ENCODE measurements at regions not wholly inside any gene's neighbourhood (a gene's known extent, or its start where the extent isn't known, plus 50 kb on each side); places are given as distances from the start of the nearest gene placed in this dataset.
A peak's percentile ranks its signal among the peaks of the same experiment; 100 is the strongest.

DNA sequence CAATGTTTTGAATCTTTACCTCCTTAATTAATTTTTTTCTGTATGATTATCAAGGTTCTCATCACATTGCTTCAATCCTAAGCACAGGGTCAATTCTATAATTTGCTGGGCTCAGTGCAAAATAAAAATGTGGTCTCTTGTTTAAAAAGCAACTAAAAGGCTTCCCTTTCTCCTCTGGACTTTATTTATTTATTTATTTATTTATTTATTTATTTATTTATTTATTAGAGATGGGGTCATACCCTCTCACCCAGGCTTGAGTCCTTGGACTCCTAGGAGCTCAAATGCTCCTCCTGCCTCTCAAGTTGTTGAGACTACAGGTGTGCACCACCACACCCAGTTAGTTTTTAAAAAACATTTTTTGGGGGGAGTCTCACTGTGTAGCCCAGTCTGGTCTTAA, 710.1 kb upstream of the REG3G start:
- DNase-seq: no peak

- DNase-seq: no peak
These were observed 707.2 kb upstream of the REG3G start for GRCh38 chr2:78318275-78318674.

DNA sequence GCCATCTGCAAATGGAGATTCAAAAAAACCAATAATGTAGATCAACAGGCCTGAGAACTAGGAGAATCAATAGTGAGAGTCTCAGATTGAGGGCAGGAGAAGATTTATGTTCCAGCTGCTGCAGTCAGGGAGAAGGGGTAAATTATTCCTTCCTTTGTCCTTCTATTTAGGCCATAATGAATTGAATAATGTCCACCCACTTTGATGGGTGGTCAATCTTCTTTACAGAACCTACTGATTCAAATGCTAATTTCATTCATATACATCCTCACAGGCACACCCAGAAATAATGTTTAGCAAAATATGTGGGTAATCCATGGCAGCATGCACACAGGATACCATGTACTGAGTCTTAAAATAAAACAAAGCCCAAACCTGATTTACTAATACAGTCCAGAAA, 695.3 kb upstream of the REG3G start:
- DNase-seq: no peak

- DNase-seq: no peak
These were observed 674.3 kb upstream of the REG3G start for GRCh38 chr2:78351208-78351607.

DNA sequence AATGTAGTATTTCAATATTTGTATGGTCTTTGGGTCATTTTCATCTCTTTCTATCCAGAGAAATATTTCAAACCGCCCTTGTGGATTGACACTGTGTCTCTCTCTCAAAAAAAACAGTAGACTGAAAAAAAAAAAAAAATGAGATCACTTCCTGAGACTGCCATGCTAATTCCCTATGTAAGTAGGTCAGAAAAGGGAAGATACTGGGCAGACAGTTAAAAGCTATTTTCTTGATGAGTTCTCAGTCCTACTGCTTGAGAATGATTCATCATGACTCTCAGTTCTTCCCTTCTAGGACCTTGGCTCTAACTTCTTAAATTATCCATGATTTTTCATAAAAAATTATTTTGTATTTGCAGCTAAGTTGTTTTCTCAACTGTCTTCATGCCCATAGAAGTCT, 672.3 kb upstream of the REG3G start:
- DNase-seq: no peak

GRCh38 chr2:78355967-78356366, 669.5 kb upstream of the REG3G start:
- DNase-seq: no peak

DNA sequence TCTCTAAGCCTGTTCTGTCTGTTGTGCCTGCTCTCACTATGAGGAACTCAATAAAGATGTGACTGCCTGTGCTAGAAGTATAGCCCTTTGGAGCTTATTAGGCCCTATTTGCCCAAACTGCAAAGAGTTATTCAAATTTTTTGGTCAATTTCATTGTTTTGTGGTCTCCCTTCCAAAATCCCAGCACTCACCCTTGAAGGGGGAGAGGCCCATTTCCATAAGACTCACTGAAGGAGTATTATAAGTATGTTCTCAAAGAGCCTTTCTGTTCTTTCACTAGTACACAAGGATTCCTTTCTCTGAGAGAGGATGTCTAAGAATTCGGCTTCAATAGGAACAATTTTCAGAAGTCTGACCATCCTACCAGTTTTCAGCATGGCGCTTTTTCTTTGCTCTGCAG, 641.9 kb upstream of the REG3G start:
- no peak for DNase-seq

DNA sequence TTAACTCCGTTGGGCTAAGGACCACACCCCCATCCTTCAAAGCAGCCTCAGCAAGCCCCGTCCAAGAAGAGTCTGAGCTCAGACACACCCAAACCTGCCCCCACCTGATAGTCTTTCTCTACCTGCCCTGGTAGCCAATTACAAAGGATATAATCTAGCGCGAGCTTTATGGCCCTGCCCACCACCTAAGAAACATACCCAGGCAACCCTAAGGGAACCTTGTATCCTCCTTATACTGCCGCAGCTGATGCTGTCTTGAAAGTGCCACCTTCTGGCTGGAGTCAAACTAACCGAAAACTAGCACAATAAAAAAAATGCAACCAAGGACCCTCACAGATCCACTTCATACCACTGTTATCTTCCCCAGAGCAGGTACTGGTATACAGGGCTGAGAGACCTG, 628.3 kb upstream of the REG3G start:
- no peak for DNase-seq

GRCh38 chr2:78407960-78408794, 617.3 kb upstream of the REG3G start:
- no peak for DNase-seq

DNA sequence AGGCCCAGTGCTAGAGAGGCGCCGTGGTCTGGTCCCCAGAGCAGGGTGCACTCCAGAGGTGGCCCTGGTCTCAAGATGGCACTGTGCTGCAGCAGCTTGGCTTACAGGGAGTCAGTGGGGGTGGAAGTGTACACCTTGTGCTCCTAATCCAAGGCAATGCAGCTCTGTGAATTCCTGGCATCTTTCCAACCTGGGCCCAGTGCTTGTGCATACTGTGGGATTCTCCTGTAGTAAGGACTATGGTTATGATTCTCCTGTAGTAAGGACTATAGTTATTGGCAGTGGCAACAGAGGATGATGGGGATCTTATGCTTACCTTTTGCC, 616.7 kb upstream of the REG3G start:
- no peak for DNase-seq

GRCh38 chr2:78411303-78411702, 614.2 kb upstream of the REG3G start:
- no peak for DNase-seq

GRCh38 chr2:78416625-78417300, 608.7 kb upstream of the REG3G start:
- no peak for DNase-seq

- DNase-seq: no peak
These were observed 608.1 kb upstream of the REG3G start for GRCh38 chr2:78417355-78417754.

DNA sequence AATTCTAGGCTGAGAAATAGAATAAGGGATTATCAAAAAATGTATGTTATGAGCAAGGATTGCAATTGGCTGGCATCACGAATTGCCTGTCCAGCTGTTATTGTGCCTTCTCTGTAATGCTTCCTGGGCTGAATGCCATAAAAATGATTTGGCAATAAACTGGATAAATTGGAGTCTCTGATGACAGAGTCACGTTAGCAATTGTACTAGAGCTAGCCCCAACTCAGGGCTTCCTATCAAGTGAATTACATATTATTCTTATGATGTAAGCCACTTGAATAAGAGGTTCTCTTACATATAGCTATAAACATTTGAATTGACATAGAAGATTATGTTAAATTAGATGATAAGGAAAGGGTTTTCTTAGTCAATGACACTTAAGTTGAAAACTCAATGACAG, 607.5 kb upstream of the REG3G start:
- DNase-seq: peak; percentile 1

GRCh38 chr2:78420132-78420531, 605.4 kb upstream of the REG3G start:
- DNase-seq: no peak

- DNase-seq: no peak
These were observed 601.9 kb upstream of the REG3G start for GRCh38 chr2:78423631-78424030.

DNA sequence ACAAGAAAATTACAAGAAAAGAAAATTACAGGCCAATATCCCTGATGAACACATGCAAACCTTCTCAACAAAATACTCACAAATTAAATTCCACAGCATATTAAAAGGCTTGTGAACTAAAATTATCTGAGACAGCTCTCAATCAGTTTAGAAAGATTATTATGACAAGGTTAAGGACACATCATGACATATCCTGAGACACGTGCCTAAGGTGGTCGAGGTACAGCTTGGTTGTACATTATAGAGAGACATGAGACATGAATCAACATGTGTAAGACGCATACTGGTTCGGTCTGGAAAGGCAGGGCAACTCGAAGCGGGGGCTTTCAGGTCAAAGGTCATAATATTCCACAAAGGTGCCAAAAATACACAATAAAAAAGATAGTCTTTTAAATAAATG, 598.3 kb upstream of the REG3G start:
- DNase-seq: no peak

- DNase-seq: no peak
These were observed 594.3 kb upstream of the REG3G start for GRCh38 chr2:78431241-78431640.

DNA sequence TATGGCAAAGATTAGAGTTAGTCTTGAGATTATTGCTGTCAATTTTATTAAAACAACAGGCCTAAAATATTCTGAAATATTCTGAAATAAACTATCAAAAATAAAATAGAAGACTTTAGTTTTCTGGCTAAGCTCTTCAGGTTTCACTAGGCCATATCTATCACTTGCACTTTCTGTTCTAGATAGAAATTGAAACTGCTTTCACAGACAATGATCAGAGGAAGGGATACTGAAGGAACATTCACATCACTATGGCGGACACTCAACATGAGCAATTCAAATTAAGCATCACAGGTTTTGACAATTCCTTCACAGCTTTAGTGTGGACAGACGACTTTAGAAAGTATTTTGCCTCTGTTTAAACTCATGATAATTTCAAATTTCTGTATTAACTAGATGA, 586.4 kb upstream of the REG3G start:
- DNase-seq: no peak

DNA sequence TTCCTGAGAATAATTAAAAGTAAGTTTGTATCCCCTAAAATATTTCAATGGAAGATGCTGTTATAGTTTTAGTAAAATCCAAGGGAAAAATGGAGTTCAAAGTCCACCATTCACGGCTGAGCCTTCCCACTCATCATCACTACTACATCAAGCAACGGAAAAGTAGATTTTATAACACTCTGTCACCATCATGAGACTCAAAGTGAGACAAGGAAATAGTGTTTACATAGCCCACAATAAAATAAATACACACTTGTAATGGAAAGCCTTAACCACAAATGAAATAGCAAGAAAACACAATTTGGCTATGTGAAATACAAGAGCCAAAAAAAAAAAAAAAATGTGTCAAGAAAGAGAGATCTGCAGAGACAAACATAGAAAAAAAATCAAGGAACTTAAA, 569.9 kb upstream of the REG3G start:
- no peak for DNase-seq

GRCh38 chr2:78457269-78457668, 568.2 kb upstream of the REG3G start:
- DNase-seq: no peak

GRCh38 chr2:78465707-78466106, 559.8 kb upstream of the REG3G start:
- no peak for DNase-seq

DNA sequence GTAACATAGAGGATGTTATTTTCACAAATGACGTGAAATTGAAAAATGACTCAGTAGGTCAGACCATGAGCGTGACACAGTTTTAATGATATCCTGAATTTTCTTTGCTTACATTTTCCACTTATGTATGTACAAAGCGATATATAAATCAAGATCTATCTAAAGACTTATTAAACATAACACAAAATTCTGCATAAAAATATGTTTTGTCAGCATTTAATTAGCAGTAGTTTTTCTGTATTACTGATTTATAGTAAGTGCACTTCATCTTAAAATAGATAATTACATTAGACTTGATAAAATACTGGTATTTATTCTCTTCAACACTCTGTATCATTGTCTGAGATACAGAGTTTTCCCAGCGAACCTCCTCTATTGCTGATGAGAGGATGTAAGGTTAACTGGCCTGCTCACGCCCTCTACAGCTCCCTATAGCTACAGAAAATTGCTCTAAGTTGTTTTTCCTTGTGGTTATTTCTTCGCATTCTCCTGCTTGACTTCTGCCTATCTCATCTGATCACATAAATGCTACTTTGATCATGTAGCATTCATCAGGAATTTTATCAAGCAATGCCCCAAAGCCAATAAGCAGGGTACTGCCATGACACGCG, 548.8 kb upstream of the REG3G start:
- no peak for DNase-seq

- DNase-seq: no peak
These were observed 538.9 kb upstream of the REG3G start for GRCh38 chr2:78486565-78486964.

All from NCI-H2029 treated with DMSO at 0.1 percent for 48 hours (cell line).